Stomach (tissue), 4 donors: ENCODE measurements at regions not wholly inside any gene's neighbourhood (a gene's known extent, or its start where the extent isn't known, plus 50 kb on each side); places are given as distances from the start of the nearest gene placed in this dataset.

Experiments
- CTCF ChIP-seq, 7 experiments: fragments of 450-650 bp in 4 of 7; fragments of 200-600 bp in 3 of 7; sonication (generic) in 3 of 7; IDR thresholded peaks; one replicate each; pipeline ENCODE4 v1.5.1; 2016 to 2019; ENCODE audit warnings: antibody characterized with exemption in 7 of 7, control low read depth in 2 of 7, mild to moderate bottlenecking in 1 of 7
- EP300 ChIP-seq: sonication (generic); formaldehyde crosslinking; IDR thresholded peaks from one replicate; pipeline ENCODE4 v1.6.1; 2017; ENCODE audit warnings: antibody characterized with exemption
- POLR2A ChIP-seq, 4 donors: fragments of 450-650 bp; IDR thresholded peaks; one replicate each; pipeline ENCODE4 v1.6.1; 2016; ENCODE audit warnings: antibody characterized with exemption in 4 of 4, control low read depth in 2 of 4, mild to moderate bottlenecking in 1 of 4, moderate library complexity in 1 of 4
- POLR2AphosphoS5 ChIP-seq, 3 donors: sonication (generic); formaldehyde crosslinking; IDR thresholded peaks; one replicate each; pipeline ENCODE4 v1.6.1; 2016; ENCODE audit warnings: antibody characterized with exemption in 3 of 3

- TF ChIP-seq POLR2A (IDR thresholded peaks at IDR 0.05) (no peak), EP300 (no peak), CTCF (IDR thresholded peaks at IDR 0.05) (no peak), POLR2AphosphoS5 (IDR thresholded peaks at IDR 0.05) (no peak)
These were observed 60.4 kb downstream of the IRF2BP2 start for GRCh38 chr1:234549447-234550021.
